GM23248 (cell line): ENCODE measurements at regions not wholly inside any gene's neighbourhood (a gene's known extent, or its start where the extent isn't known, plus 50 kb on each side); places are given as distances from the start of the nearest gene placed in this dataset.

Experiments
- DNase-seq: peaks from one replicate; pipeline ENCODE4 v3.0.0-alpha.2; 2015
- H2AFZ ChIP-seq: fragments of 200-600 bp; sonication (generic); 2 replicates; pipeline ENCODE4 v1.6.1; 2016; ENCODE audit warnings: antibody characterized with exemption
- H3F3A ChIP-seq: fragments of 200-600 bp; sonication (generic); 2 replicates; pipeline ENCODE4 v1.6.1; 2016; ENCODE audit warnings: mild to moderate bottlenecking, antibody characterized with exemption, mixed run types; ENCODE audit not compliant: insufficient read depth
- H3K27ac ChIP-seq: fragments of 200-600 bp; sonication (generic); 2 replicates; pipeline ENCODE4 v1.5.1; 2016; ENCODE audit warnings: mild to moderate bottlenecking
- H3K27me3 ChIP-seq: fragments of 200-600 bp; sonication (generic); replicated peaks from 2 replicates; pipeline ENCODE4 v1.6.1; 2016; ENCODE audit warnings: mild to moderate bottlenecking; ENCODE audit not compliant: insufficient read depth
- H3K36me3 ChIP-seq: fragments of 200-600 bp; sonication (generic); 2 replicates; pipeline ENCODE4 v1.6.1; 2016; ENCODE audit warnings: low read depth, mild to moderate bottlenecking
- H3K4me1 ChIP-seq: fragments of 200-600 bp; sonication (generic); 2 replicates; pipeline ENCODE4 v1.6.1; 2016; ENCODE audit warnings: mild to moderate bottlenecking; ENCODE audit not compliant: insufficient read depth
- H3K4me2 ChIP-seq: fragments of 200-600 bp; sonication (generic); one replicate; pipeline ENCODE4 v1.6.1; 2016; ENCODE audit warnings: mild to moderate bottlenecking; ENCODE audit not compliant: unreplicated experiment
- H3K4me3 ChIP-seq: fragments of 200-600 bp; sonication (generic); 2 replicates; pipeline ENCODE4 v1.5.1; 2016; ENCODE audit warnings: mild to moderate bottlenecking
- H3K79me2 ChIP-seq: fragments of 200-600 bp; sonication (generic); 2 replicates; pipeline ENCODE4 v1.6.1; 2016; ENCODE audit warnings: mild to moderate bottlenecking; ENCODE audit not compliant: insufficient read depth
- H3K9ac ChIP-seq: fragments of 200-600 bp; sonication (generic); 2 replicates; pipeline ENCODE4 v1.6.1; 2016; ENCODE audit warnings: mild to moderate bottlenecking
- H3K9me2 ChIP-seq: fragments of 200-600 bp; sonication (generic); 2 replicates; pipeline ENCODE4 v1.6.1; 2016; ENCODE audit warnings: mixed run types, mild to moderate bottlenecking, moderate library complexity; ENCODE audit not compliant: insufficient read depth
- H3K9me3 ChIP-seq: fragments of 200-600 bp; sonication (generic); one replicate; pipeline ENCODE4 v1.6.1; 2017; ENCODE audit warnings: low read depth
- H4K20me1 ChIP-seq: fragments of 200-600 bp; sonication (generic); 2 replicates; pipeline ENCODE4 v1.6.0; 2016; ENCODE audit not compliant: insufficient read depth
- EZH2 ChIP-seq: fragments of 200-600 bp; sonication (generic); IDR thresholded peaks from 2 replicates; pipeline ENCODE4 v1.6.1; 2018; ENCODE audit warnings: antibody characterized with exemption, mild to moderate bottlenecking; ENCODE audit not compliant: insufficient read depth, poor library complexity, severe bottlenecking
- EZH2phosphoT487 ChIP-seq: fragments of 200-600 bp; sonication (generic); IDR thresholded peaks from 2 replicates; pipeline ENCODE4 v1.6.1; 2018; ENCODE audit warnings: antibody characterized with exemption, moderate library complexity, mild to moderate bottlenecking, low read depth; ENCODE audit not compliant: insufficient read depth
- WGBS, 2 experiments: methylation state at CpG; one replicate each; pipeline ENCODE4 v1.1.6; 2015 to 2017; ENCODE audit warnings: low lambda C conversion rate in 2 of 2, low coverage in 1 of 2; ENCODE audit errors: missing lambda C conversion rate in 2 of 2; 5-methylcytosine and 5-hydroxymethylcytosine counted together
- in situ Hi-C: fragments of 300-500 bp; cut with MboI; formaldehyde crosslinking; loops from 2 replicates; pipeline ENCODE4 v1.15.0; 2020

GRCh38 chr5:92644266-92644886 lies 936.6 kb downstream of the NR2F1-AS1 start:
- H3K27ac ChIP-seq, result no peak overlapping the region
- no peaks in the 10 kb centered on the region for H3K27me3 ChIP-seq
- no peaks in the 10 kb centered on the region for H4K20me1 ChIP-seq
- no peaks in the 10 kb centered on the region for H3K9me2 ChIP-seq
- H3K4me1 ChIP-seq, result peaks cover 12% of the 10 kb centered on the region
- TF ChIP-seq EZH2phosphoT487 (no peak), EZH2 (no peak)
- H3K4me2 ChIP-seq, result no peak overlapping the region
- 57 to 59% methylated on average over 4 of the region's 4 CpGs for WGBS, 2 experiments
- no peak overlapping the region for H2AFZ ChIP-seq
- H3K9ac ChIP-seq, result no peak overlapping the region
- H3K4me3 ChIP-seq, result no peak overlapping the region
- peaks cover 9% of the 10 kb centered on the region; the same call in 1 of the 2 replicates for H3F3A ChIP-seq
- in situ Hi-C loops, result no loop called here
- DNase-seq, result no peak
- H3K79me2 ChIP-seq, result no peaks in the 10 kb centered on the region
- peaks cover 3% of the 10 kb centered on the region for H3K9me3 ChIP-seq
- H3K36me3 ChIP-seq, result no peaks in the 10 kb centered on the region

GRCh38 chr5:92641031-92641962 lies 939.7 kb downstream of the NR2F1-AS1 start:
- peak overlapping the region; percentile 64 for H2AFZ ChIP-seq
- no peaks in the 10 kb centered on the region for H3K36me3 ChIP-seq
- WGBS, 2 experiments, result 11 to 12% methylated on average over 10 of the region's 10 CpGs
- no peaks in the 10 kb centered on the region for H3K9me2 ChIP-seq
- H3K27me3 ChIP-seq, result no peaks in the 10 kb centered on the region
- H3K9ac ChIP-seq, result peak overlapping the region; percentile 14
- peak overlapping the region; percentile 80 for H3K4me2 ChIP-seq
- H3K79me2 ChIP-seq, result no peaks in the 10 kb centered on the region
- peaks cover 9% of the 10 kb centered on the region; the same call in 1 of the 2 replicates for H3F3A ChIP-seq
- no peaks in the 10 kb centered on the region for H3K9me3 ChIP-seq
- peaks cover 12% of the 10 kb centered on the region for H3K4me1 ChIP-seq
- in situ Hi-C loops, result no loop called here
- no peak overlapping the region for H3K27ac ChIP-seq
- peak; percentile 56 for DNase-seq
- H3K4me3 ChIP-seq, result peak overlapping the region; percentile 66
- TF ChIP-seq EZH2, result no peak
- no peak for TF ChIP-seq EZH2phosphoT487
- H4K20me1 ChIP-seq, result no peaks in the 10 kb centered on the region

DNA sequence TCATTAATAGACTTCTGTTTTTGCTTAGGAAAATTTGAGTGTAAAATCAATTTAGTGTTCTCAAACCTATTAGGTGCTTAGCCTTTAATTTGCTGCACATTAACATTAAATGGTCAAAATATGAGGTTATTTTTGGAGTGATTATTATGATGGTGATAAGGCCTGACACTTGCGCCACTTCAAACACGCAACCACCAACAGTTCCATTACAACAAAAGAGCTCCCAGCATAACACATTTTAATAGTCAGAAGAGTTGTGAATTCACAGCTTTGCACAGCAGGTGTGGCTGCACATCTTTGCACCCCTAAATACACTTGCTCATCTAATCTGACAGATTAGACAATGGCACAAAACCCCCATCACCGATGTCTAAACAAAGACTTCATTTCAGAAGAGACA lies 940.7 kb downstream of the NR2F1-AS1 start:
- WGBS, 2 experiments, result 86 to 87% methylated on average over 3 of the region's 3 CpGs

DNA sequence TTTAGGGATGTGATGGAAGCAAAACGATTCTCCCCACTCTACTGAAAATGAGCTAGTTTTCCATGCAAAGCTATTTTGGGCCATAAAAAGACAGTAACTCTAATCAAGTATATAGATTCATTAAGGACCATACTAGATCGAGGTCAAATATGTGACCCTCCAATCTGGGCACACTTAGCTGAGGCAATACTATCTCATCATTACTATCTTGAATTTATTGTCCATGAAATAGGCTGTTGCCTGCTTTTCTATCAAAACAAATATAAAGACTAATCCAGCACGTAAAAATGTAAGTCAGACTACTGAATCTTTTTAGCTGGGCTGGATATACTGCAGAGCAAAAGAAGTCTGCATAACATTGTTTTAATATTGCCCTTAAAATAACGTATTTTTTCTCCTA lies 943.1 kb downstream of the NR2F1-AS1 start:
- Histone ChIP-seq H4K20me1 (no peaks in the 10 kb centered on the region), H3K9ac (no peak overlapping the region), H3K4me2 (no peak overlapping the region), H3K9me2 (no peaks in the 10 kb centered on the region), H3F3A (peaks cover 9% of the 10 kb centered on the region; the same call in 1 of the 2 replicates), H3K9me3 (no peaks in the 10 kb centered on the region), H3K4me1 (peaks cover 12% of the 10 kb centered on the region), H3K79me2 (no peaks in the 10 kb centered on the region), H3K36me3 (no peaks in the 10 kb centered on the region), H3K27ac (no peak overlapping the region), H3K4me3 (no peak overlapping the region), H3K27me3 (no peaks in the 10 kb centered on the region), H2AFZ (no peak overlapping the region)
- 76% methylated on average over 4 of the region's 4 CpGs for WGBS, 2 experiments
- no peak for TF ChIP-seq EZH2phosphoT487
- TF ChIP-seq EZH2, result no peak
- no peak for DNase-seq
- in situ Hi-C loops, result no loop called here

More for the DNA sequence above, 940.7 kb downstream of the NR2F1-AS1 start:
- TF ChIP-seq EZH2, result no peak
- no peak for TF ChIP-seq EZH2phosphoT487
- Histone ChIP-seq H3K9ac (no peak overlapping the region), H3K9me2 (no peaks in the 10 kb centered on the region), H3K27me3 (no peaks in the 10 kb centered on the region), H3F3A (peaks cover 9% of the 10 kb centered on the region; the same call in 1 of the 2 replicates), H3K79me2 (no peaks in the 10 kb centered on the region), H3K4me2 (no peak overlapping the region), H3K4me1 (peaks cover 12% of the 10 kb centered on the region), H4K20me1 (no peaks in the 10 kb centered on the region), H3K36me3 (no peaks in the 10 kb centered on the region), H3K27ac (no peak overlapping the region), H3K4me3 (no peak overlapping the region), H2AFZ (no peak overlapping the region), H3K9me3 (no peaks in the 10 kb centered on the region)
- DNase-seq, result no peak
- in situ Hi-C loops, result no loop called here
